Non-pigmented ciliary epithelial cell (primary cell): ENCODE measurements at regions not wholly inside any gene's neighbourhood (a gene's known extent, or its start where the extent isn't known, plus 50 kb on each side); places are given as distances from the start of the nearest gene placed in this dataset.

Experiments used
- DNase-seq: peaks from one replicate; pipeline ENCODE4 v3.0.0-alpha.2; 2010; ENCODE audit warnings: low read depth

GRCh38 chr1:230005040-230005439 lies 62.0 kb upstream of the GALNT2 start:
- DNase-seq, result no peak

DNA sequence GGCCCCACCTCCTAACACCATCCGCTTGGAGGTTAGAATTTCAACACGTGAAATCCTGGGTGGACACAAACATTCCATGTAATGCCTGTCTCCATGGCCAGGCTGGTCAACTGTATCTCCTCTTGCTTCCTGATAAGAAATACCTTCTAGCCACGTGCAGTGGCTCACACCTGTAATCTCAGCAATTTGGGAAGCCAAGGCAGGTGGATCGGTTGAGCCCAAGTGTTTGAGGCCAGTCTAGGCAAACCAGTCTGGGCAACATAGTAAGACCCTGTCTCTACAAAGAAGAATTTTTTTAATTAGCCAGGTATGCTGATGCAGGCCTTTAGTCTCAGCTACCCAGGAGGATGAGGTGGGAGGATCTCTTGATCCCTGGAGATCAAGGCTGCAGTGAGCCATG lies 58.3 kb upstream of the GALNT2 start:
- DNase-seq, result no peak

DNA sequence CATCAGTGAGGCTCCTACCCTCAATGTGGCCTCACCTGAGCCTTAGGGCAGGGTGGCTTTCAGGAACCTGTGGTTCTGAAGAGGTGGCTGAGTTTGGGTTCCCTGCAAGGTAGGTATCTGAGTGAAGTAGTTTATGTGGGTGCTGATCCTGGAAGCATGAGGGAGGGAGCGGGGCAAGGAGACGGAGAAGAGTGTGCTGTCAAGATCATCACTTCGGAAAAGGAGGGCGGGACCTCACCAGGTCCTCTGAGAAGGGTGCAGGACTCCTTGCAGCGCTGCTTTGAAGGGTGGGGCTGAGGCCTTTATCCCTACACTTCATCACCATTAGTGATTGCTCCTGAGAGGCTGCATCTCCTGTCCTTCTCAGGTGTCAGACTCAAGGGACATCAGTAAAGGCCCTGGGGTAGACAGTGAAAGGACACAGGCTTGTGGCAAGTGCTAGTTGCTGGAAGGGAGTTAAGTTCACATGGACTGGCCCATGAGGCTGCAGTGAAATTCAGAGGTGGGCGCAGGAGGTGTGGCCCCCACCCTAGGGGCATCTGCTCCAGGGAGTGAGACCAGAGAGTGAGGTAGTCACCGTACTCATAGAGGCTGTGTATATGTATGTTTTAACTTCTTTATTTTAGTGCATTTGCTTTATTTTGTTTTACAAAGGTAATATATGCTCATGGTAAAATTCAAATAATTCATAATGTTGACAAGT lies 57.3 kb upstream of the GALNT2 start:
- DNase-seq, result no peak

GRCh38 chr1:230010603-230011332 lies 56.3 kb upstream of the GALNT2 start:
- DNase-seq, result no peak

DNA sequence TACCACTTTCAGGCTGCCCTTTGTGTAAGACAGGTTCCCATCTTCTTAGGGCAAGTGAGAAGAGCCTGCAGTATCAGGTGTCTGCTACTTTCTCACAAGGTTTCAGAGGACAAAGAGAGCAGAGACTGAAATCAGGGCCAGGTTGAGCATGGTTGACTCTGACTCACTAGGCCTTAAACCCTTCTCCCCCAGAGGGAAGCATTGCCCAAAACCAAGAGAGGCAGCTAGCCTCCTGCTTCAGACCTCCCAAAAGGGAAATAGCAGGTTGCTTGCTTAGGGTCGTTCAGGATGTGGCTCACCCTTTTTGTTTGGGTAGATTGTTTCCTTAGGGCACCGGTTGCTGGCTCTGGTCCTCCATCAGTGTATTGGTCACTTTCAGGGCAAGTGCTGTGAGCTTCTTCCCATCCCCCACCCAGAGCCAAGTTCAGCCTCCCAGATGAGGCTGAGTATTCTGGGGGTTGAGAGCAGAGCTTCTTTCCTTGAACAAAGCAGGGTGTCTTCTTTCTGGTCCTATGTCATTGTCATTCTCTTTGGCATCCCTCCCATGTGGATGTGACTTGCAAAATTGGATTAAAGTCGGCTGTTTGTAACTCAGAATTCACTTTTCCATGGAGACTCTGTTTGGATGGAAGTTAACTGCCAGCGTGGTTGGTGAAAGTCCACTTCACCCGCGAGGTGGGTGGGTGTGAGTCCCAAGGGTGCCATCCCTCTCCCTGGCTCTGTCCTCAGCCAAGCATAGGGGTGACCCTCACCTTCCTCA lies 55.5 kb upstream of the GALNT2 start:
- DNase-seq, result no peak

GRCh38 chr1:230012093-230012393 lies 55.0 kb upstream of the GALNT2 start:
- no peak for DNase-seq

DNA sequence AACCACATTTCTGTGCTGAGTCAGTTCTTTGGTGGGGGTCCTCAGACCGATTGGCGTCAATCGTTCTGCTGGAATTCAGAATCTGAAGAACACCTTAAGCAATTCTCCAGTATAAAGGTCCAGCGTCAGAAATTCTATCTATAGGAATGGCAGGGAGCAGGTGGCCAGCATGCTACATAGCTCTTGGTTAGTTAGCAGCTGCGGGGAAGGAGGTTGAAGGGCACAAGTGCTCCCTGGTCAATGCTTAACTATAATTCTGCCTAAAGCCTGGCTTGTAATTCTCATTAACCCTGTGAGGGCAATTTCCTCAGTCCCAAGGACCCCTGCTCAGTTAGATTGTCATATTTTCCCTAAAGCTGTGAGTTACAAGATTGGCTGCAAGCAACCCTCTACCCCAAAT lies 54.3 kb upstream of the GALNT2 start:
- DNase-seq, result no peak

- DNase-seq, result no peak
Observed at GRCh38 chr1:230016159-230016558, 50.9 kb upstream of the GALNT2 start.
